DND-41 (cell line): ENCODE measurements at regions not wholly inside any gene's neighbourhood (a gene's known extent, or its start where the extent isn't known, plus 50 kb on each side); places are given as distances from the start of the nearest gene placed in this dataset.

Experiments
- ATAC-seq: fragments of 200-7000 bp; cut with Tn5 transposase; 3 replicates; pipeline ENCODE4 v1.9.1; 2021; ENCODE audit warnings: low read depth; ENCODE audit not compliant: insufficient read depth
- DNase-seq: peaks from one replicate; pipeline ENCODE4 v3.0.0-alpha.2; 2020
- H2AFZ ChIP-seq: 2 replicates; pipeline ENCODE4 v1.6.0; 2012; ENCODE audit warnings: low read depth, low read length
- H3K27ac ChIP-seq: 2 replicates; pipeline ENCODE4 v1.5.1; 2012; ENCODE audit warnings: low read length, inconsistent platforms
- H3K27me3 ChIP-seq: fragments of 200-600 bp; sonication (generic); 2 replicates; pipeline ENCODE4 v1.6.0; 2012; ENCODE audit warnings: low read length, mild to moderate bottlenecking, inconsistent platforms; ENCODE audit not compliant: insufficient read depth, poor library complexity
- H3K36me3 ChIP-seq: 2 replicates; pipeline ENCODE4 v1.5.1; 2012; ENCODE audit warnings: low read length, inconsistent platforms; ENCODE audit not compliant: insufficient read depth
- H3K4me1 ChIP-seq: 2 replicates; pipeline ENCODE4 v1.5.1; 2012; ENCODE audit warnings: mild to moderate bottlenecking, low read length; ENCODE audit not compliant: insufficient read depth
- H3K4me2 ChIP-seq: 2 replicates; pipeline ENCODE4 v1.6.0; 2012; ENCODE audit warnings: mild to moderate bottlenecking, moderate library complexity, low read length, inconsistent platforms; ENCODE audit not compliant: insufficient read depth
- H3K4me3 ChIP-seq, 2 experiments: fragments of 200-600 bp in 1 of 2; shearing (Covaris generic) in 1 of 2; 2 replicates each; pipeline ENCODE4 v1.5.1; 2012 to 2016; ENCODE audit warnings: inconsistent platforms in 2 of 2, low read length in 2 of 2, mild to moderate bottlenecking in 2 of 2, low read depth in 1 of 2, moderate library complexity in 1 of 2
- H3K79me2 ChIP-seq: 2 replicates; pipeline ENCODE4 v1.6.0; 2012; ENCODE audit warnings: low read length, inconsistent platforms; ENCODE audit not compliant: insufficient read depth
- H3K9ac ChIP-seq: 2 replicates; pipeline ENCODE4 v1.6.0; 2012; ENCODE audit warnings: low read depth, mild to moderate bottlenecking, inconsistent platforms, low read length, moderate library complexity
- H3K9me3 ChIP-seq: 2 replicates; pipeline ENCODE4 v1.5.1; 2012; ENCODE audit warnings: low read length, moderate library complexity, mild to moderate bottlenecking, inconsistent platforms; ENCODE audit not compliant: insufficient read depth, severe bottlenecking
- H4K20me1 ChIP-seq: 2 replicates; pipeline ENCODE4 v1.6.0; 2012; ENCODE audit warnings: low read length; ENCODE audit not compliant: insufficient read depth
- EZH2 ChIP-seq: IDR thresholded peaks from 3 replicates; pipeline ENCODE4 v1.6.1; 2012; ENCODE audit warnings: borderline replicate concordance, low read depth, mild to moderate bottlenecking, moderate library complexity, low read length, inconsistent platforms; ENCODE audit not compliant: severe bottlenecking
- TF ChIP-seq, protein P1 (sequence below): IDR thresholded peaks from 2 replicates; pipeline ENCODE4 v1.5.1; 2012; ENCODE audit warnings: borderline replicate concordance, low read length, moderate library complexity, mild to moderate bottlenecking; ENCODE audit not compliant: poor library complexity, severe bottlenecking; ENCODE audit errors: extremely low read depth

DNA sequence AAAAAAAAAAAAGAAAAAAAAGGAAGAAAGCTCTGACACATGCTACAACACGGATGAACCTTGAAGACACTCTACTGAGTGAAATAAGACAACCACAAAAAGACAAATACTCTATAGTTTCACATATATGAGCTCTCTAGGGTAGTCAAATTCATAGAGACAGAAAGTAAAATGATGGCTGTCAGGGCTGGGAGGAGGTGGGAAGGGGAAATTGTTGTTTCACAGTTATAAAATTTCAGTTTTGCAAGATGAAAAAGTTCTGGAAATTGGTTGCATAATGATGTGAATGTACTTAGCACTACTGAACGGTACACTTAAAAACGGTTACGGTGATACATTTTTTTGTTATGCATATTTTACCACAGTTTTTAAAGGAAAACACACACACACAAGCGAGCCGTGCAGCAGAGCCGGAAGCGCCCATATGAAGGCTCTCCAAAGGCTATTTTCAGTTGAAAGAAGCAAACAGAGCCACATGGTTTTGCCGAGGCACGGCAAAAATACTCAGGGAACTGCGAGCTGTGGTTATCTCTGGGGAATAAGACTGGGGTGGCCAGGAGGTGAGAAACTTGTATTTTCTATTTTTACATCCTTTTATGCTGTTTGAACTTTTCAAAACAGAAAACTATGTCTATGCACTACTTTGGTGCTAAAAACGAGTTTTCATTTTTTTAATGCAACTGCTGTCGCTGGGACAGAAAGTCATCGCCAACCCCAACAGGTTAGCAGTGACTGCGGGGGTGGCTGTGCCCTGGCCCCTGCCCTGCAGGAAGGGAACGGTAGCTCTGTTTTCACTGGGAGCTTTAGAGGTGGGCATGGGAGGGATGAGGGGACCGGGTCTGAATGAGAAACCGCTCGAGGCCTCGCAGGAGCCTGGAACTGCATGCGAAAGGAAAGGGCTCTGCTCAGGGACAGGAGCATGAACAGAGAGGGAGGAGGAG lies 132.9 kb downstream of the OAT start:
- Histone ChIP-seq H3K4me2 (no peak overlapping the region), H3K4me3 (no peak overlapping the region), H3K9me3 (no peaks in the 10 kb centered on the region), H3K27me3 (no peaks in the 10 kb centered on the region), H3K27ac (no peak overlapping the region), H3K9ac (no peak overlapping the region), H3K36me3 (no peaks in the 10 kb centered on the region), H4K20me1 (no peaks in the 10 kb centered on the region), H3K79me2 (no peaks in the 10 kb centered on the region), H3K4me1 (no peaks in the 10 kb centered on the region), H2AFZ (no peak overlapping the region)
- DNase-seq (no peak), ATAC-seq (no peak)
- TF ChIP-seq, protein P1, sequence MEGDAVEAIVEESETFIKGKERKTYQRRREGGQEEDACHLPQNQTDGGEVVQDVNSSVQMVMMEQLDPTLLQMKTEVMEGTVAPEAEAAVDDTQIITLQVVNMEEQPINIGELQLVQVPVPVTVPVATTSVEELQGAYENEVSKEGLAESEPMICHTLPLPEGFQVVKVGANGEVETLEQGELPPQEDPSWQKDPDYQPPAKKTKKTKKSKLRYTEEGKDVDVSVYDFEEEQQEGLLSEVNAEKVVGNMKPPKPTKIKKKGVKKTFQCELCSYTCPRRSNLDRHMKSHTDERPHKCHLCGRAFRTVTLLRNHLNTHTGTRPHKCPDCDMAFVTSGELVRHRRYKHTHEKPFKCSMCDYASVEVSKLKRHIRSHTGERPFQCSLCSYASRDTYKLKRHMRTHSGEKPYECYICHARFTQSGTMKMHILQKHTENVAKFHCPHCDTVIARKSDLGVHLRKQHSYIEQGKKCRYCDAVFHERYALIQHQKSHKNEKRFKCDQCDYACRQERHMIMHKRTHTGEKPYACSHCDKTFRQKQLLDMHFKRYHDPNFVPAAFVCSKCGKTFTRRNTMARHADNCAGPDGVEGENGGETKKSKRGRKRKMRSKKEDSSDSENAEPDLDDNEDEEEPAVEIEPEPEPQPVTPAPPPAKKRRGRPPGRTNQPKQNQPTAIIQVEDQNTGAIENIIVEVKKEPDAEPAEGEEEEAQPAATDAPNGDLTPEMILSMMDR: no peak
- no peak for TF ChIP-seq EZH2

DNA sequence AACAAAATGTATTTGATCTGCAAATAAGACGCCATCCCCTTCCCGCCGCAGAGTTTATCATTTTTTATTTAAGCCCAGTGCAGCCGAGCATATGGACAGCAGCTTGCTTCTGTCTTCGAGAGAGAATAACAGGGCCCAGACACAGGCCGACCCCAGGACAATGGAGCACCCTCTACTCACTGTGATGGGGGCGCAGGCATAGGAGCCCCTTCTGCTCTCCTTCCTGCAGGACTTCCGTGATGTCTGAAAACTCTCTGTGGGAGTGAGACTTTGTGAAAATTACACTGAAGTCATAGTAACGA lies 134.8 kb downstream of the OAT start:
- Histone ChIP-seq H3K27me3 (no peaks in the 10 kb centered on the region), H3K79me2 (no peaks in the 10 kb centered on the region), H2AFZ (no peak overlapping the region), H3K4me2 (no peak overlapping the region), H3K36me3 (no peaks in the 10 kb centered on the region), H4K20me1 (no peaks in the 10 kb centered on the region), H3K27ac (no peak overlapping the region), H3K9me3 (no peaks in the 10 kb centered on the region), H3K9ac (no peak overlapping the region), H3K4me3 (no peak overlapping the region), H3K4me1 (no peaks in the 10 kb centered on the region)
- ATAC-seq (no peak), DNase-seq (no peak)
- no peak for TF ChIP-seq EZH2
- TF ChIP-seq, protein P1: no peak

DNA sequence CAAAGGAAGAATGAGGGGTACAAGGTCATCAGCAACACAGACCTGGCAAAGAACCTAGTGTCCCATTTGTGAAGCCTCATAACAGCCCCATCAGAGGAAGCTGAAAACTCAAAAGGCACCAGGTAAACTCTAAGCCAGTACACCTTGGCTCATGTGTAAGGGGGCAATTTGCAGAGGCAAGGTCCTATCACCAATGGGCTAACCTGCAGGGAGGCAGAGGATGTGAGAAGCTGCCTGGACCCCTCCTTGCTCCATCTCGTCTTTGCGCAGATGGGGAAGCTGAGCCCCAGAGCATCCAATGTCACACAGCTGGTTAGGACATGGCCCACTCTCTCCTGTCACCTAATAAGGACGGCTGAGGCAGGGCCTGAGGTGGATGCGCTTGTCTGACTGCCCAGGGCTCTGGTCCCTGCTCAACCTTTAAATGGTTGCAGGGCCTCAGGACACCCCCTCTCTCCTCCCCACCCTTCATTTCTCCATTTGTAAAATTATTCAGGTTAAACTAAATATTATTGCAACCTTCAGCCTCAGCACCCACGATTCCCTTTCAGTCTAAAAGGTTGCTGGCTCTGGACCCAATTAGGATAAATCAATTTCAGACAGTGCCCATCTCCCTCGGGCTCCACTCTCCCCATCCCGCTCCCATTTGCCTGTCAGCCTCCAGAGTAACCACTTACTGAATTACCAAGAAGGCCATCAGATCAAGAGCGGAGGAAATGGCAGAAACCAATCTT lies 135.3 kb downstream of the OAT start:
- Histone ChIP-seq H3K4me1 (no peaks in the 10 kb centered on the region), H3K27ac (no peak overlapping the region), H3K4me2 (no peak overlapping the region), H3K36me3 (no peaks in the 10 kb centered on the region), H4K20me1 (no peaks in the 10 kb centered on the region), H3K27me3 (no peaks in the 10 kb centered on the region), H2AFZ (no peak overlapping the region), H3K4me3 (no peak overlapping the region), H3K9ac (no peak overlapping the region), H3K9me3 (no peaks in the 10 kb centered on the region), H3K79me2 (no peaks in the 10 kb centered on the region)
- ATAC-seq: no peak
- TF ChIP-seq, protein P1: no peak
- TF ChIP-seq EZH2: no peak
- no peak for DNase-seq
